Endothelial cell of umbilical vein (primary cell): ENCODE measurements at regions not wholly inside any gene's neighbourhood (a gene's known extent, or its start where the extent isn't known, plus 50 kb on each side); places are given as distances from the start of the nearest gene placed in this dataset.

ENCODE experiments used
- BruUV-seq: library from RNA; stranded (reverse); fragments of 400-500 nt; replicated peaks from 2 replicates; lab custom pipeline; 2021; lab: Mats Ljungman, UMichigan
- CTCF ChIA-PET: fragments of 300-600, 350-600 bp; sonication (Branson Sonifier 250); formaldehyde crosslinking; loops from one replicate; lab custom pipeline; 2021; ENCODE audit warnings: antibody characterized with exemption, inconsistent platforms; lab: Charles Lee
- POLR2A ChIA-PET: fragments of 300-600, 350-600 bp; sonication (Branson Sonifier 250); formaldehyde crosslinking; loops from one replicate; lab custom pipeline; 2021; ENCODE audit warnings: antibody characterized with exemption, inconsistent platforms; lab: Charles Lee
- DNase-seq: peaks from one replicate; pipeline ENCODE4 v3.0.0-alpha.2; 2011; ENCODE audit warnings: low read depth, low spot score
- FAIRE-seq: peaks from 2 replicates; lab custom pipeline; 2011; peaks lifted over from hg19 to GRCh38; lab: Jason Lieb, UNC
- H2AFZ ChIP-seq: 2 replicates; pipeline ENCODE4 v1.6.0; 2012; ENCODE audit warnings: low read depth, low read length, control low read depth, inconsistent platforms
- H3K27ac ChIP-seq: 2 replicates; pipeline ENCODE4 v1.5.1; 2011; ENCODE audit warnings: low read depth, mild to moderate bottlenecking, control low read depth, low read length, moderate library complexity; ENCODE audit not compliant: insufficient read depth
- H3K27me3 ChIP-seq, 2 experiments: 2 replicates each; pipeline versions ENCODE4 v1.6.0 to v1.6.1; 2011; ENCODE audit warnings: low read length in 2 of 2, mixed read lengths in 1 of 2; ENCODE audit not compliant: control insufficient read depth in 2 of 2, insufficient read depth in 2 of 2
- H3K36me3 ChIP-seq, 2 experiments: 2 replicates in 1 of 2; 3 replicates in 1 of 2; pipeline ENCODE4 v1.5.1; 2011; ENCODE audit warnings: low read length in 2 of 2, mild to moderate bottlenecking in 1 of 2, moderate library complexity in 1 of 2; ENCODE audit not compliant: control insufficient read depth in 2 of 2, insufficient read depth in 2 of 2; ENCODE audit errors: extremely low read depth in 1 of 2
- H3K4me1 ChIP-seq: 3 replicates; pipeline ENCODE4 v1.5.1; 2011; ENCODE audit warnings: mild to moderate bottlenecking, low read length; ENCODE audit not compliant: control insufficient read depth, insufficient read depth; ENCODE audit errors: extremely low read depth
- H3K4me2 ChIP-seq: 2 replicates; pipeline ENCODE4 v1.6.1; 2011; ENCODE audit warnings: low read length, control low read depth, mixed read lengths; ENCODE audit not compliant: insufficient read depth
- H3K4me3 ChIP-seq, 3 experiments: fragments of 200-600 bp in 1 of 3; sonication (generic), shearing (Covaris generic) in 1 of 3; replicated peaks in 1 of 3; 2 replicates each; pipeline ENCODE4 v1.5.1; 2011 to 2016; ENCODE audit warnings: control low read depth in 3 of 3, low read length in 3 of 3, mild to moderate bottlenecking in 2 of 3, inconsistent platforms in 1 of 3, low read depth in 1 of 3, moderate library complexity in 1 of 3; ENCODE audit not compliant: insufficient read depth in 1 of 3
- H3K79me2 ChIP-seq: 2 replicates; pipeline ENCODE4 v1.6.0; 2012; ENCODE audit warnings: low read length, inconsistent platforms; ENCODE audit not compliant: control insufficient read depth, insufficient read depth
- H3K9ac ChIP-seq: replicated peaks from 2 replicates; pipeline ENCODE3; 2011; ENCODE audit warnings: low read length, control low read depth; ENCODE audit not compliant: insufficient read depth; ENCODE audit errors: extremely low read depth
- H3K9me1 ChIP-seq: replicated peaks from 3 replicates; pipeline ENCODE4 v1.6.0; 2011; ENCODE audit warnings: mild to moderate bottlenecking, low read length; ENCODE audit not compliant: control insufficient read depth, insufficient read depth; ENCODE audit errors: extremely low read depth
- H3K9me3 ChIP-seq: replicated peaks from 2 replicates; pipeline ENCODE4 v1.5.1; 2012; ENCODE audit warnings: low read length, inconsistent platforms; ENCODE audit not compliant: control insufficient read depth, insufficient read depth
- H4K20me1 ChIP-seq: replicated peaks from 2 replicates; pipeline ENCODE3; 2011; ENCODE audit warnings: mild to moderate bottlenecking, low read length; ENCODE audit not compliant: control insufficient read depth, insufficient read depth; ENCODE audit errors: extremely low read depth
- EZH2 ChIP-seq: IDR thresholded peaks from 2 replicates; pipeline ENCODE4 v1.6.1; 2012; ENCODE audit warnings: borderline replicate concordance, low read depth, mild to moderate bottlenecking, moderate library complexity, low read length, inconsistent platforms; ENCODE audit not compliant: severe bottlenecking
- FOS ChIP-seq: IDR thresholded peaks from 2 replicates; pipeline ENCODE4 v1.6.1; 2011; ENCODE audit warnings: mild to moderate bottlenecking, low read length, moderate library complexity, borderline replicate concordance; ENCODE audit not compliant: insufficient read depth
- GATA2 ChIP-seq: IDR thresholded peaks from 2 replicates; pipeline ENCODE4 v1.7.0; 2011; ENCODE audit warnings: low read depth, mild to moderate bottlenecking, moderate library complexity, mixed read lengths, low read length; ENCODE audit not compliant: insufficient read length, insufficient read depth
- JUN ChIP-seq: IDR thresholded peaks from 2 replicates; pipeline ENCODE4 v1.6.1; 2011; ENCODE audit warnings: borderline replicate concordance, low read depth; ENCODE audit not compliant: insufficient read length, insufficient read depth
- POLR2A ChIP-seq: IDR thresholded peaks from 2 replicates; pipeline ENCODE4 v1.6.1; 2012; ENCODE audit warnings: low read depth, mild to moderate bottlenecking, control low read depth, low read length
- POLR2AphosphoS5 ChIP-seq: IDR thresholded peaks from 2 replicates; pipeline ENCODE4 v1.6.1; 2012; ENCODE audit warnings: low read depth, mild to moderate bottlenecking, control low read depth, low read length, moderate library complexity; ENCODE audit not compliant: insufficient read depth
- dilution Hi-C: fragments of 300-500 bp; cut with MboI; formaldehyde crosslinking; loops from one replicate; pipeline ENCODE4 v1.15.0; 2019; ENCODE audit warnings: low sequenced_read_pairs; ENCODE audit not compliant: extremely low pct_ligation_motif_present
- intact Hi-C: fragments of 100-400 bp; cut with micrococcal nuclease; formaldehyde crosslinking; loops from one replicate; pipeline ENCODE4 v1.10.0; 2022
- TF ChIP-seq, protein P1 (sequence below), 2 donors: IDR thresholded peaks; 1 replicate in 1 of 2; 2 replicates in 1 of 2; pipeline ENCODE4 v1.5.1; 2011; ENCODE audit warnings: low read length in 2 of 2, mild to moderate bottlenecking in 2 of 2, moderate library complexity in 2 of 2, control low read depth in 1 of 2, inconsistent platforms in 1 of 2, low read depth in 1 of 2; ENCODE audit not compliant: insufficient read depth in 1 of 2; ENCODE audit errors: extremely low read depth in 1 of 2

GRCh38 chr10:70986623-70986950 is 98.2 kb upstream of the PCBD1 start:
- intact Hi-C loops (no loop called here), dilution Hi-C loops (no loop called here)
- no peaks in the 10 kb centered on the region for H3K9me3 ChIP-seq
- POLR2A ChIA-PET = no interaction called here
- H3K79me2 ChIP-seq = no peaks in the 10 kb centered on the region
- TF ChIP-seq FOS (no peak), EZH2 (no peak), GATA2 (no peak), POLR2A (no peak), POLR2AphosphoS5 (no peak), JUN (no peak)
- TF ChIP-seq, protein P1, sequence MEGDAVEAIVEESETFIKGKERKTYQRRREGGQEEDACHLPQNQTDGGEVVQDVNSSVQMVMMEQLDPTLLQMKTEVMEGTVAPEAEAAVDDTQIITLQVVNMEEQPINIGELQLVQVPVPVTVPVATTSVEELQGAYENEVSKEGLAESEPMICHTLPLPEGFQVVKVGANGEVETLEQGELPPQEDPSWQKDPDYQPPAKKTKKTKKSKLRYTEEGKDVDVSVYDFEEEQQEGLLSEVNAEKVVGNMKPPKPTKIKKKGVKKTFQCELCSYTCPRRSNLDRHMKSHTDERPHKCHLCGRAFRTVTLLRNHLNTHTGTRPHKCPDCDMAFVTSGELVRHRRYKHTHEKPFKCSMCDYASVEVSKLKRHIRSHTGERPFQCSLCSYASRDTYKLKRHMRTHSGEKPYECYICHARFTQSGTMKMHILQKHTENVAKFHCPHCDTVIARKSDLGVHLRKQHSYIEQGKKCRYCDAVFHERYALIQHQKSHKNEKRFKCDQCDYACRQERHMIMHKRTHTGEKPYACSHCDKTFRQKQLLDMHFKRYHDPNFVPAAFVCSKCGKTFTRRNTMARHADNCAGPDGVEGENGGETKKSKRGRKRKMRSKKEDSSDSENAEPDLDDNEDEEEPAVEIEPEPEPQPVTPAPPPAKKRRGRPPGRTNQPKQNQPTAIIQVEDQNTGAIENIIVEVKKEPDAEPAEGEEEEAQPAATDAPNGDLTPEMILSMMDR (IDR thresholded peaks at IDR 0.05; ENCODE audit: extremely low read depth in 1 of 2, insufficient read depth in 1 of 2, low read depth in 1 of 2, low read length in 2 of 2) = no peak
- no TSS peak for BruUV-seq
- no peak overlapping the region for H3K4me2 ChIP-seq
- no peaks in the 10 kb centered on the region for H4K20me1 ChIP-seq
- no peak overlapping the region for H2AFZ ChIP-seq
- H3K36me3 ChIP-seq = no peaks in the 10 kb centered on the region
- no peak overlapping the region for H3K27ac ChIP-seq
- CTCF ChIA-PET = no interaction called here
- no peaks in the 10 kb centered on the region for H3K4me1 ChIP-seq
- FAIRE-seq = no peak
- H3K9ac ChIP-seq = no peak overlapping the region
- no peak for DNase-seq
- H3K9me1 ChIP-seq = no peaks in the 10 kb centered on the region
- H3K4me3 ChIP-seq = no peak overlapping the region
- peaks cover 3 to 4% of the 10 kb centered on the region in 2 experiments for H3K27me3 ChIP-seq
